GM18498 (cell line): ENCODE measurements at regions not wholly inside any gene's neighbourhood (a gene's known extent, or its start where the extent isn't known, plus 50 kb on each side); places are given as distances from the start of the nearest gene placed in this dataset.
A peak's percentile ranks its signal among the peaks of the same experiment; 100 is the strongest.
"Not testable (repeated sequence)": the region's sequence is repeated elsewhere in the genome, so short reads cannot be mapped to it uniquely, and the experiment has no call there.

Source experiments
- ATAC-seq: cut with Tn5 transposase; IDR thresholded peaks from one replicate; pipeline ENCODE4 v1.9.1; 2021; ENCODE audit warnings: mild to moderate bottlenecking, moderate library complexity; ENCODE audit not compliant: unreplicated experiment

GRCh38 chr7:98771519-98771918 is 98.3 kb downstream of the TMEM130 start:
- no peak for ATAC-seq

DNA sequence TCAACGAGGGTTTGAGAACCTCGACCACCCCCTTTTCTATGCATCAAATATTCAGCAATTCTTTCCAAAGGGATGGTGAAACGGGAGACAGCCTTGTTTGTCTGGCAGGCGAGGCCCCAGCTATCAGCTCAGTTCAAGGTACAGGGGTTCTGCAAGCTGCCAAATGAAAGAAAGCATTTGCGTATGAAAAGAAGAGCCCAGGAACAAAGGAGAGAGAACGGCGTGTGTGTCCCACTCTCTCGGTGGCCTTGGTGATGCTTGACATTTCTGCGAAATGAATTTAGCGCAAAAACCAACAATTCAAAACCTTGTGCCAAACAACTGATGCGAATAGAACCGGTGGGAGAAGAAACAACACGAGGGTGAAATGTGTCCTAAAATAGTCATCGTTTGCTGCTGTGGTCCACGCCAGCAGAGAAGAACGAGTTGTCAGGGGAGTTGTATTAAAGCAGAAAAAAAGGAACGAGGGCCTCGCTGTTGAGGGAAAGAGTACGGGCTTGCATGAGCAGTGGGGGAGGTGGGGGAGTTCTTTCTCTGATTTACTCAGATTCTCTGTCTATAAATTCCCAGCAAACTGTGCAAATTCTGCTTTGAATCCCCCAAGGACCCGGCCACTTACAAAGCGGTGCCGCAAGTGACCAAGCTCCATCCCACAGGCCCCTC is 97.7 kb downstream of the TMEM130 start:
- no peak for ATAC-seq

DNA sequence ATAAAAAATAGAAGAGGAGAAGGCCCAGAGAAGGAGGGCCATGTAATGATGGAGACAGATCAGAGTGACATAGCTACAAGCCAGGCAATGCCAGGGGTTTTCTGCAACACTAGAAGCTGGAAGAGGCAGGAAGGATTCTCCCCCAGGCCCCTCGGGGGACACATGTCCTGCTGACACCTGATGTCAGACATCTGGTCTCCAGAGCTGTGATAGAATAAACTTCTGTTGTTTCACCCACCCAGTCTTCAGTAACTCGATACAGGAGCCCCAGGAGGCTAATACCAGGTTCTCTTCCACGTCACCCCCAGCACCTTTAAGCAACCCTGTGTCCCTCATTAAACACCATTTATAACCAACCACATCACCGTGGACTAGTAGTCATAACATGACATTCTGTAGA is 94.9 kb downstream of the TMEM130 start:
- ATAC-seq: no peak

GRCh38 chr7:98777051-98777450 is 92.8 kb downstream of the TMEM130 start:
- ATAC-seq: no peak

GRCh38 chr7:98778421-98778820 is 91.4 kb downstream of the TMEM130 start:
- ATAC-seq: no peak

DNA sequence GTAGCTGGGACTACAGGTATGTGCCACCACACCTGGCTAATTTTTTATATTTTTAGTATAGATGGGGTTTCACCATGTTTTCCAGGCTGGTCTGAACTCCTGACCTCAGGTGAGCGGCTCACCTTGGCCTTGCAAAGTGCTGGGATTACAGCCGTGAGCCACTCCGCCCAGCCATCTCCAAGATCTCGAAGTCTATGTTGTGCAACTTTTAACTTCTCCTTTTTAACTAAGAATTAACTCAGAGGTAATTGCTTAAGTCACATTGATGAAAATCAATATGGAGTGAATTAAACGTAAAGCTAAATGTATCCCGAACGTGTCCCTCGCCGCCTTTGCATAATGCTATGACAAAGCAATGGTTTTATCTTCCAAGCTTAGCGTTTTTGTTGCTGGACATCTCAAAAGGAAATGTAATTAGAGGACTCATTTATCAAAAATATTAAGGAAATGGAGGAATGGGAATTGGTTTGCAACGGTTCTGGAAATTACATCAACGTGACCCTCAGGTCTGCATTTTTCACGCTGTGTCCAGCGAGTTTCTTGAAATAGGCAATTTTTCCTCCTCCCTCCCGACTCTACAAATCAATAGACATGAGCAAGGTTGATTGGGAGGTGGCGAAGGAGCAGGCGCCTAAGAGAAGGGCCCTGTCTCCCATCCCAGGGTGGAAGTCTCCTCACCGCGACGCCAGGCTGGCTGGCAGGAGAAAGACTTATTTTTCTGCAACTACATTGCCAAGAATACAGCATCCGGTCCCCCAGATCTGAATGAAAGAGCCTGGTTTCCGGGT is 89.8 kb downstream of the TMEM130 start:
- ATAC-seq: no peak

GRCh38 chr7:98784216-98784785 is 85.5 kb downstream of the TMEM130 start:
- no peak for ATAC-seq

DNA sequence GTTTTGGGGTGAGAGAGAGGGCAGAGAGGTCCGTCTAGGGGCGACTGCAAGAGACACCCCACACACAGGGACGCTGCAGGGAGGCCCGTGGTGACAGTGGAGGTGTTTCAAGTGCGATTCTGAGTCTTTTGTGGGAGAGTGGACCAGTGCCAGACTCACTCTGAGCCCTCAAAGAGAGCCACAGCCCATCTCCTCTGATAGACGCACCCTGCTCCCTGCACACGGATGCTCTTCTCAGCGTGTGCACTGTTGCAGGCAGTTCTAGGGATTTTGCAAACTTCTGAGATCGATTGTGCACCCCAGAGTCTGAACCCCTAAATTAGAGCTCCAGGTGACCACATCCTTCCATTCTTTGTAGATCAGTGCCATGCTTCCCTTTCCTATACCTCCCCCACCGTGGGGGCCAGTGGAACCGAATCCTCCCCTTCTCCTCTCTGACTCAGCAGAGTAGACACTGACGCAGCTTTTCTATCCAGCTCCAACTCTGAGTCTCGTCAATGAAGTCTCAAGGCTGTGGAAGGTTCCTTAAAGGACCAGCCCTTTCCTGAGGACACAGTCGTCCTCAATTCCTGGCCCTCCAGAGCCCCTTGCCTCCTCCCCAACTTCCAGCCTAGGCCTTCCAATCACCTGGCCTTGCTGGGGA is 83.8 kb downstream of the TMEM130 start:
- no peak for ATAC-seq

- no peak for ATAC-seq
Observed at GRCh38 chr7:98788966-98789365, 80.8 kb downstream of the TMEM130 start.

DNA sequence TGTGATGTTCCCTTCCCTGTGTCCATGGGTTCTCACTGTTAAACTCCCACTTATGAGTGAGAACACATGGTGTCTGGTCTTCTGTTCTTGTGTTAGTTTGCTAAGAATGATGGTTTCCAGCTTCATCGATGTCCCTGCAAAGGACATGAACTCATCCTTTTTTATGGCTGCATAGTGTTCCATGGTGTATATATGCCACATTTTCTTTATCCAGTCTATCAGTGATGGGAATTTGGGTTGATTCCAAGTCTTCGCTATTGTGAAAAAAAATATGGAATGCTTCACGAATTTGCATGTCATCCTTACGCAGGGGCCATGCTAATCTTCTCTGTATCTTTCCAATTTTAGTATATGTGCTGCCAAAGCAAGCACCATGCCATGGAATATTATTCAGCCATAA is 75.4 kb downstream of the TMEM130 start:
- ATAC-seq: not testable (repeated sequence)

- peak; percentile 86 for ATAC-seq
Observed at GRCh38 chr7:98795741-98796493, 73.9 kb downstream of the TMEM130 start.
